Hepatocyte (in vitro differentiated cells): ENCODE measurements at regions not wholly inside any gene's neighbourhood (a gene's known extent, or its start where the extent isn't known, plus 50 kb on each side); places are given as distances from the start of the nearest gene placed in this dataset.

Experiments
- EZH2 ChIP-seq: fragments of 200-600 bp; sonication (generic); IDR thresholded peaks from 2 replicates; pipeline ENCODE4 v1.6.1; 2016; ENCODE audit warnings: antibody characterized with exemption, mild to moderate bottlenecking, borderline replicate concordance
- EZH2phosphoT487 ChIP-seq: fragments of 200-600 bp; sonication (generic); IDR thresholded peaks from one replicate; pipeline ENCODE4 v1.6.1; 2018; ENCODE audit warnings: antibody characterized with exemption, mild to moderate bottlenecking, low read depth, moderate library complexity; ENCODE audit not compliant: unreplicated experiment, severe bottlenecking
- TF ChIP-seq, protein P1 (sequence below): fragments of 200-600 bp; sonication (generic); IDR thresholded peaks from 2 replicates; pipeline ENCODE4 v1.5.1; 2016; ENCODE audit warnings: antibody characterized with exemption, mild to moderate bottlenecking; ENCODE audit not compliant: poor library complexity

- TF ChIP-seq, protein P1, sequence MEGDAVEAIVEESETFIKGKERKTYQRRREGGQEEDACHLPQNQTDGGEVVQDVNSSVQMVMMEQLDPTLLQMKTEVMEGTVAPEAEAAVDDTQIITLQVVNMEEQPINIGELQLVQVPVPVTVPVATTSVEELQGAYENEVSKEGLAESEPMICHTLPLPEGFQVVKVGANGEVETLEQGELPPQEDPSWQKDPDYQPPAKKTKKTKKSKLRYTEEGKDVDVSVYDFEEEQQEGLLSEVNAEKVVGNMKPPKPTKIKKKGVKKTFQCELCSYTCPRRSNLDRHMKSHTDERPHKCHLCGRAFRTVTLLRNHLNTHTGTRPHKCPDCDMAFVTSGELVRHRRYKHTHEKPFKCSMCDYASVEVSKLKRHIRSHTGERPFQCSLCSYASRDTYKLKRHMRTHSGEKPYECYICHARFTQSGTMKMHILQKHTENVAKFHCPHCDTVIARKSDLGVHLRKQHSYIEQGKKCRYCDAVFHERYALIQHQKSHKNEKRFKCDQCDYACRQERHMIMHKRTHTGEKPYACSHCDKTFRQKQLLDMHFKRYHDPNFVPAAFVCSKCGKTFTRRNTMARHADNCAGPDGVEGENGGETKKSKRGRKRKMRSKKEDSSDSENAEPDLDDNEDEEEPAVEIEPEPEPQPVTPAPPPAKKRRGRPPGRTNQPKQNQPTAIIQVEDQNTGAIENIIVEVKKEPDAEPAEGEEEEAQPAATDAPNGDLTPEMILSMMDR: no peak
- no peak for TF ChIP-seq EZH2phosphoT487
- no peak for TF ChIP-seq EZH2
These were observed 75.9 kb downstream of the BMP4 start for GRCh38 chr14:53880761-53881160.
